Lower lobe of right lung (tissue), 2 donors: ENCODE measurements at regions not wholly inside any gene's neighbourhood (a gene's known extent, or its start where the extent isn't known, plus 50 kb on each side); places are given as distances from the start of the nearest gene placed in this dataset.
A peak's percentile ranks its signal among the peaks of the same experiment; 100 is the strongest.

Experiments
- ATAC-seq, 2 donors: fragments of 200-7000 bp; cut with Tn5 transposase; one replicate each; pipeline ENCODE4 v1.9.1; 2020 to 2022; ENCODE audit warnings: mild to moderate bottlenecking in 2 of 2, moderate library complexity in 2 of 2
- DNase-seq: peaks from one replicate; pipeline ENCODE4 v3.0.0-alpha.2; 2020
- H3K27ac ChIP-seq: fragments of 200-600 bp; one replicate; pipeline ENCODE4 v1.8.0; 2022
- H3K27me3 ChIP-seq: fragments of 200-600 bp; one replicate; pipeline ENCODE4 v1.8.0; 2022; ENCODE audit warnings: low read depth
- H3K36me3 ChIP-seq: fragments of 200-600 bp; one replicate; pipeline ENCODE4 v1.8.0; 2022; ENCODE audit warnings: mild to moderate bottlenecking
- H3K4me1 ChIP-seq: fragments of 200-600 bp; one replicate; pipeline ENCODE4 v1.8.0; 2022
- H3K4me3 ChIP-seq: fragments of 200-600 bp; one replicate; pipeline ENCODE4 v1.8.0; 2022; ENCODE audit warnings: mild to moderate bottlenecking
- H3K9me3 ChIP-seq: fragments of 200-600 bp; one replicate; pipeline ENCODE4 v1.8.0; 2022
- intact Hi-C: fragments of 100-400 bp; cut with DNase I; formaldehyde crosslinking; loops from one replicate; pipeline ENCODE4 v1.11.0; 2022
- TF ChIP-seq, protein P1 (sequence below): fragments of 200-600 bp; IDR thresholded peaks from one replicate; pipeline ENCODE4 v1.8.0; 2022; ENCODE audit warnings: antibody characterized with exemption, mild to moderate bottlenecking
- donor health status: DM: no; HTN: yes; CAD: no; lungs with severe emphysema.

DNA sequence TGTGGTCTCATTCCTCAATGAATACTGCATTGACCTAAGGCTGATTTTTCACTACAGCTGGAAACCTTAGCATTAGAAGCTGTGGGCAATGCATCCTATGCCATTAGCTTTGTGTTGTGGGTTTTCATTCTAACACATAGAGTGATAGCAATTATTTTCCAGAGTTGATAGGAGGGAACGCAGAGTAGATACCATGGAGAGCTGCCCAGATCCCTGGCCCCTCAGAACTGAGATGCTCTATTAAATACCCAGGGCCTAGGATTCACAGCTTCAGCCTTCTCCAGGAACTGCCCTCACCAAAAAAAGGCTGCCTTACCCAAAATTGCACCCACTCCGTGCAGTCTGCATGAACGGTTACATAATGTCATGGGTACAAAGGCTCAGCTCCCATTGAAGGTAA is 444.4 kb downstream of the SUCLA2 start:
- Histone ChIP-seq H3K27me3 (no peaks in the 10 kb centered on the region), H3K9me3 (no peaks in the 10 kb centered on the region), H3K36me3 (no peaks in the 10 kb centered on the region), H3K4me3 (no peak overlapping the region), H3K27ac (no peak overlapping the region), H3K4me1 (no peaks in the 10 kb centered on the region)
- TF ChIP-seq, protein P1, sequence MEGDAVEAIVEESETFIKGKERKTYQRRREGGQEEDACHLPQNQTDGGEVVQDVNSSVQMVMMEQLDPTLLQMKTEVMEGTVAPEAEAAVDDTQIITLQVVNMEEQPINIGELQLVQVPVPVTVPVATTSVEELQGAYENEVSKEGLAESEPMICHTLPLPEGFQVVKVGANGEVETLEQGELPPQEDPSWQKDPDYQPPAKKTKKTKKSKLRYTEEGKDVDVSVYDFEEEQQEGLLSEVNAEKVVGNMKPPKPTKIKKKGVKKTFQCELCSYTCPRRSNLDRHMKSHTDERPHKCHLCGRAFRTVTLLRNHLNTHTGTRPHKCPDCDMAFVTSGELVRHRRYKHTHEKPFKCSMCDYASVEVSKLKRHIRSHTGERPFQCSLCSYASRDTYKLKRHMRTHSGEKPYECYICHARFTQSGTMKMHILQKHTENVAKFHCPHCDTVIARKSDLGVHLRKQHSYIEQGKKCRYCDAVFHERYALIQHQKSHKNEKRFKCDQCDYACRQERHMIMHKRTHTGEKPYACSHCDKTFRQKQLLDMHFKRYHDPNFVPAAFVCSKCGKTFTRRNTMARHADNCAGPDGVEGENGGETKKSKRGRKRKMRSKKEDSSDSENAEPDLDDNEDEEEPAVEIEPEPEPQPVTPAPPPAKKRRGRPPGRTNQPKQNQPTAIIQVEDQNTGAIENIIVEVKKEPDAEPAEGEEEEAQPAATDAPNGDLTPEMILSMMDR = no peak
- DNase-seq (no peak), ATAC-seq (no peak)
- intact Hi-C loops = no loop called here

DNA sequence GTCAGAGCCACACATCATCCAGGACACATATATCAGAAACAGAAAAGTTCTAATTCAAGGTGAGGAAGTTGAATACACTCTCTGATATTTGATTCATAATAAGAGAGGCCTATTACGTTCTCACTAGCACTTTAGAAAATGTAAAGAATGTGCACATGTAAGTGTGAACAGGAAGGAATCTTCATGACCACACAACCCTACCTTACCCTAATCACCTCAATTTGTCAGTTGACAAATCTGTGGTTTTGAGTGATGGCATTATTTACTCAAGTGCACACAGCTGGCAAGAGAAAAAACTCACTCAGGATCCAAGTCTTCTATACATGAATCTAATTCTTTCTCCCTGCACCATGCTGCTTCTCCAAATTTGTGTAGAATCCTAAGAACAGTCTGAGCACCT is 445.8 kb downstream of the SUCLA2 start:
- TF ChIP-seq, protein P1 = no peak
- ATAC-seq (no peak), DNase-seq (no peak)
- Histone ChIP-seq H3K27me3 (no peaks in the 10 kb centered on the region), H3K4me3 (no peak overlapping the region), H3K4me1 (no peaks in the 10 kb centered on the region), H3K36me3 (no peaks in the 10 kb centered on the region), H3K9me3 (no peaks in the 10 kb centered on the region), H3K27ac (no peak overlapping the region)
- intact Hi-C loops = no loop called here

DNA sequence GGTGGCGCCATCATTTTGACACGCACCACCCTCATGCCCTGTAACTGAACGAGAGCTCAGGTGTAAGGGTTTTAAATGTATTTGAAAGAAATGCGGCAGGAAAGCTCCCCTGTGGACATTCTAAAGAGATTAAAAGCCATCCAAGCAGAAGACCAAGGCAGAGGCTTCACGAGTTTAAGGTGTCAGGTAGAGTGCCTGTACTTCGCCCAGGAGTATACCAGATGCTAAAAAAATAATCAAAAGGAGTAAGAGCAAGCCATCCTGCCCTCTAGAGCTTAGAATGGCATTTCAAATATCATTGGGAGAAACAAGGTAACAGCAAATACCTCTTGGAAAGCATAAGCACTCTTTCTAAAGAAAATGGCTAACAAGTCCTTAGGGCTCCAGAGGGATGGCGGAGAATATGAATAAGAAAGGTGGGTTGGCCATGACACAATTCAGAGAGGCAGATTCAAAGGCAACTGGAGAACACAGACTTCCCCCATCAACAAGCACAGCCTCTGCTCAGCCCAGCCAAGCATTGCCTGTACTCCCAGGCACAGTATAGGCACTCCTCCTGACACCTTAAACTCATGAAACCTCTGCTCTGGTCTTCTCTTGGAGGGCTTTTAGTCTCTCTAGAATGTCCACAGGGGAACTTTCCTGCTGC is 447.6 kb downstream of the SUCLA2 start:
- intact Hi-C loops = no loop called here
- TF ChIP-seq, protein P1 = no peak
- no peak overlapping the region for H3K27ac ChIP-seq
- no peak for ATAC-seq
- no peaks in the 10 kb centered on the region for H3K4me1 ChIP-seq
- no peak overlapping the region for H3K4me3 ChIP-seq
- H3K36me3 ChIP-seq = no peaks in the 10 kb centered on the region
- H3K27me3 ChIP-seq = no peaks in the 10 kb centered on the region
- H3K9me3 ChIP-seq = no peaks in the 10 kb centered on the region
- no peak for DNase-seq

DNA sequence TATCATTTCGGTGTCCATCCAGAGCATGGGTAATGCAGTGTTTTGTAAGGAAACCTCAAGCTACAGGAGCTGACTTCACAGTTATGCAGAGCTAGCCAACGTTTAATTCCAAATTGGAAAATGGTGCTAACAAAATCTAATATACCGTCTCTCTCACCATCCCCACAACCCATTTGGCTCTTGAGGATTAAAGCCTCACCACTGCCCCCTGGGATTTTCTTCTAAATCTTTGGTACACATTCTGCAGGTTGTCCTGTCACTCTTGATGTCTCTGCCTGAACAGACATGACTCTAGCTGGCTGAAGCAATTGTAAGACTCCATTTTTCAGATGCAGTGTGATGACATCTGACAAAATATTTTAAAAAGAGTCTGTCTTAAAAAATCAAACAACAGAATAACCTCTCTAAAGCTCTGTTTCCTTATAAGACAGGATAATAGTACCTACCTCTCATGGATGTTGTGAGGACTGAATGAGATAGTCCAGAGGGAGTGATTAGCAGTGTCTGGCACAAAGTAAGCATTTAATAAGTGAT is 451.8 kb downstream of the SUCLA2 start:
- no peaks in the 10 kb centered on the region for H3K36me3 ChIP-seq
- intact Hi-C loops = no loop called here
- no peak overlapping the region for H3K27ac ChIP-seq
- no peaks in the 10 kb centered on the region for H3K4me1 ChIP-seq
- no peak for ATAC-seq
- H3K4me3 ChIP-seq = no peak overlapping the region
- no peak for DNase-seq
- TF ChIP-seq, protein P1 = no peak
- H3K9me3 ChIP-seq = no peaks in the 10 kb centered on the region
- H3K27me3 ChIP-seq = no peaks in the 10 kb centered on the region

DNA sequence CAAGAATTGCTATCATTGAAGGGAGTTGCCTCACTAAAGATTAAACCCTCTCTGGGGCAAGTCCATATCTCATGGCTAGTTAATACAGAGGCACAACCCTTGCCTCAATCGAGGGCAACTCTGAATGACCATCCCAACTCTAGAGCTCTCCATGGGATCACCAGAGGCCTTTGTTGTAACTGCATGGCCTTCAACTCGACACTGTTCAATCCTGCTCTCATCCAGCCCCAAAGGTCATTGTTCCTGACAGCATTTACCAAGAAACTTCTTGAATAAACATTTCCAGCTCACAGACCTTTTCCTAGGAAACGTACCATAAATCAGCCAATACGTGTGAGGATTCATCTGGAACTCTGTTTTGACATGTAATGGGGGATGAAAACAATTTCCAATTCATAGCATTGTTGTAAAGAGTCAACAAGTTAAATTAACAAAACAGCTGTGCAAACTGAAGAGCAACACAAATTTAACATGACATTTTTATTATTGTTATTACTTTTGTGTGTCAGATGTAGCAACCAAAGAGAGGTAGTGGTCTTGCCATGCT is 452.7 kb downstream of the SUCLA2 start:
- intact Hi-C loops = no loop called here
- no peak overlapping the region for H3K27ac ChIP-seq

More for the DNA sequence above, 452.7 kb downstream of the SUCLA2 start:
- Histone ChIP-seq H3K36me3 (no peaks in the 10 kb centered on the region), H3K9me3 (no peaks in the 10 kb centered on the region), H3K27me3 (no peaks in the 10 kb centered on the region), H3K4me1 (no peaks in the 10 kb centered on the region), H3K4me3 (no peak overlapping the region)
- ATAC-seq (peak in 1 of 2 donors; percentile 39), DNase-seq (no peak)
- TF ChIP-seq, protein P1 = no peak
